H7 (cell line): ENCODE measurements at regions not wholly inside any gene's neighbourhood (a gene's known extent, or its start where the extent isn't known, plus 50 kb on each side); places are given as distances from the start of the nearest gene placed in this dataset.

ENCODE experiments used
- DNase-seq: peaks from one replicate; pipeline ENCODE4 v3.0.0; 2012
- H3K27me3 ChIP-seq: 2 replicates; pipeline ENCODE4 v1.6.0; 2011; ENCODE audit warnings: mild to moderate bottlenecking, low read length; ENCODE audit not compliant: control insufficient read depth, insufficient read depth
- H3K36me3 ChIP-seq: replicated peaks from 2 replicates; pipeline ENCODE4 v1.5.1; 2011; ENCODE audit warnings: low read length; ENCODE audit not compliant: control insufficient read depth, insufficient read depth
- H3K4me3 ChIP-seq: 2 replicates; pipeline ENCODE4 v1.5.1; 2011; ENCODE audit warnings: low read depth, mild to moderate bottlenecking, control low read depth, low read length, moderate library complexity; ENCODE audit not compliant: insufficient read depth

- Histone ChIP-seq H3K27me3 (no peaks in the 10 kb centered on the region), H3K36me3 (no peaks in the 10 kb centered on the region), H3K4me3 (no peak overlapping the region)
- DNase-seq = no peak
These were observed 337.2 kb downstream of the RPS6KC1 start for GRCh38 chr1:213388199-213388598.

- H3K36me3 ChIP-seq = no peaks in the 10 kb centered on the region
- no peak overlapping the region for H3K4me3 ChIP-seq
- no peaks in the 10 kb centered on the region for H3K27me3 ChIP-seq
- DNase-seq = peak; percentile 37
These were observed 338.1 kb downstream of the RPS6KC1 start for GRCh38 chr1:213389061-213389581.

- Histone ChIP-seq H3K4me3 (no peak overlapping the region), H3K36me3 (no peaks in the 10 kb centered on the region), H3K27me3 (no peaks in the 10 kb centered on the region)
- DNase-seq = no peak
These were observed 340.4 kb downstream of the RPS6KC1 start for GRCh38 chr1:213391445-213391844.

- Histone ChIP-seq H3K27me3 (no peaks in the 10 kb centered on the region), H3K36me3 (no peaks in the 10 kb centered on the region), H3K4me3 (no peak overlapping the region)
- no peak for DNase-seq
These were observed 342.8 kb downstream of the RPS6KC1 start for GRCh38 chr1:213393860-213394259.

- H3K36me3 ChIP-seq = no peaks in the 10 kb centered on the region
- H3K4me3 ChIP-seq = no peak overlapping the region
- no peak for DNase-seq
- no peaks in the 10 kb centered on the region for H3K27me3 ChIP-seq
These were observed 343.8 kb downstream of the RPS6KC1 start for GRCh38 chr1:213394837-213395236.

DNA sequence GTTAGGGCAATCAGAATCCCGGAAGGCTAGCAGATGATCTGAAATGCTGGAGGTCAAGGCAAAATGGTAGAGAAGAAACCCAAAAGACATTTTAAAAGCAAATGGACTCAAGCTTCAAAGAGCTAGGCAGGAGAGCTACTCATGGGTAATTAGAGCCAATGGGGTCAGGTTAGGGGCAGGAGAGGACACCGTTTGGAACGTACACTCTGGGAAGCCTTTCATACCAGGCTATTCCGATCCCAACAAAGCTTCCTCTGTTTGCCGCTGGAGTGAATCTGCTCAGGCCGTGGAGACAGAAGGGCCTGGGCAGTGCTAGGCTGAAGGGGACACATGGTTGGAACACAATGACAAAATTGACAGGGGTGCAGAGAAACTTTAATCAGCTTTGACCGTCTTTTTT lies 346.6 kb downstream of the RPS6KC1 start:
- H3K27me3 ChIP-seq = no peaks in the 10 kb centered on the region
- no peak for DNase-seq
- H3K36me3 ChIP-seq = no peaks in the 10 kb centered on the region
- no peak overlapping the region for H3K4me3 ChIP-seq

- H3K27me3 ChIP-seq = no peaks in the 10 kb centered on the region
- no peak overlapping the region for H3K4me3 ChIP-seq
- DNase-seq = no peak
- no peaks in the 10 kb centered on the region for H3K36me3 ChIP-seq
These were observed 348.7 kb downstream of the RPS6KC1 start for GRCh38 chr1:213399695-213400094.

- H3K36me3 ChIP-seq = no peaks in the 10 kb centered on the region
- DNase-seq = no peak
- no peaks in the 10 kb centered on the region for H3K27me3 ChIP-seq
- no peak overlapping the region for H3K4me3 ChIP-seq
These were observed 358.2 kb downstream of the RPS6KC1 start for GRCh38 chr1:213409208-213409631.

DNA sequence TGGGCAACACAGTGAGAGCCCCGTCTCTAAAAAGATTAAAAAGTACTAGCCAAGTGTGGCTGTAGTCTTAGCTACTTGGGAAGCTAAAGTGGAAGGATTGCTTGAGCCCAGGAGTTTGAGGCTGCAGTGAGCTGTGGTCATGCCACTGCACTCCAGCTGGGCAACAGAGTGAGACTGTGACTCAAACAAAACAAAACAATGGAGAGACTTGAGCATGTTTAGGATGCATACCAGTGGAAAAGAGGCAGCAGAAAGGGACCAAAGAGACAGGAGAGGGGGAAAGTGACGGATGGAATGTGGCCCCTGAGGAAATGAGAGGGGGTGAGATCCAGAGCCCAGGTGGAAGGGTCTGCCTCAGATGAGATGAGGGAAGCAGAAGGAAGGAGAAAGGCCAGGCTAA lies 358.9 kb downstream of the RPS6KC1 start:
- Histone ChIP-seq H3K4me3 (no peak overlapping the region), H3K36me3 (no peaks in the 10 kb centered on the region), H3K27me3 (no peaks in the 10 kb centered on the region)
- no peak for DNase-seq

DNA sequence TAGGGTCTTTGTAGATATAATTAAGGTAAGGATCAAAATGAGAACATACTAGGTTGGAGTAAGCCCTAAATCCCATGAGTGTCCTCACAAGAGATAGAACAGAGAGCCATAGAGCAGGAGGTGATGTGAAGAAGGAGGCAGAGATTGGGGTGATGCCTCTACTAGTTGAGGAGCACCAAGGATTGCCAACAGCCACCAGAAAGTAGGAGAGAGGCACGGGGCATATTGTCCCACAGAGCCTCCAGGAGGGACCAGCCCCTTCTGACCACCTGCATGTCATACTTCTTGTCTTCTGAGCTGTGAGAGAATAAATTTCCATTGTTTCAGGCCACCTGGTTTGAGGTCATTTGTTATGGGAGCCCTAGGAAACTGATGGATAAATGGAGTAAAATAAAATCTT lies 363.3 kb downstream of the RPS6KC1 start:
- Histone ChIP-seq H3K36me3 (no peaks in the 10 kb centered on the region), H3K4me3 (no peak overlapping the region), H3K27me3 (no peaks in the 10 kb centered on the region)
- DNase-seq = no peak

DNA sequence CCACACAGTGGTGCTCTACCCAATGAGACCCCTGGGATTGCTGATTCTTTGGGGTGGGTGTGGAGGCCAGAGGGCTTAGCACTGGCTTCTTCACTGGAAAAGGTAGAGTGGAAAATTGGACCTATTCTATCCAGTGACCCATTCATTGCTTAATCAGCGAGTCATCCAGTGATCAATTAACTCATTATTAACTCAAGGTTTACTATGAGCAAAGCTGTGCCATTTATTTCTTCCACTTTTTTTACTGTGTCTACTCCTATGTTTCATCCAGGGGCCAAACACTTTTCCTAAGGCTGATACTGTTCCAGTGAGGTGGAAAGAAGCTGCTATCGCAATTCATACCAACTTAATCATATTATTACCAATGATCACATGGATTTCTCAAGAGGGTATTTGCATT lies 363.9 kb downstream of the RPS6KC1 start:
- Histone ChIP-seq H3K27me3 (no peaks in the 10 kb centered on the region), H3K36me3 (no peaks in the 10 kb centered on the region), H3K4me3 (no peak overlapping the region)
- DNase-seq = no peak

- Histone ChIP-seq H3K27me3 (no peaks in the 10 kb centered on the region), H3K36me3 (no peaks in the 10 kb centered on the region), H3K4me3 (no peak overlapping the region)
- DNase-seq = no peak
These were observed 364.8 kb downstream of the RPS6KC1 start for GRCh38 chr1:213415691-213416380.

DNA sequence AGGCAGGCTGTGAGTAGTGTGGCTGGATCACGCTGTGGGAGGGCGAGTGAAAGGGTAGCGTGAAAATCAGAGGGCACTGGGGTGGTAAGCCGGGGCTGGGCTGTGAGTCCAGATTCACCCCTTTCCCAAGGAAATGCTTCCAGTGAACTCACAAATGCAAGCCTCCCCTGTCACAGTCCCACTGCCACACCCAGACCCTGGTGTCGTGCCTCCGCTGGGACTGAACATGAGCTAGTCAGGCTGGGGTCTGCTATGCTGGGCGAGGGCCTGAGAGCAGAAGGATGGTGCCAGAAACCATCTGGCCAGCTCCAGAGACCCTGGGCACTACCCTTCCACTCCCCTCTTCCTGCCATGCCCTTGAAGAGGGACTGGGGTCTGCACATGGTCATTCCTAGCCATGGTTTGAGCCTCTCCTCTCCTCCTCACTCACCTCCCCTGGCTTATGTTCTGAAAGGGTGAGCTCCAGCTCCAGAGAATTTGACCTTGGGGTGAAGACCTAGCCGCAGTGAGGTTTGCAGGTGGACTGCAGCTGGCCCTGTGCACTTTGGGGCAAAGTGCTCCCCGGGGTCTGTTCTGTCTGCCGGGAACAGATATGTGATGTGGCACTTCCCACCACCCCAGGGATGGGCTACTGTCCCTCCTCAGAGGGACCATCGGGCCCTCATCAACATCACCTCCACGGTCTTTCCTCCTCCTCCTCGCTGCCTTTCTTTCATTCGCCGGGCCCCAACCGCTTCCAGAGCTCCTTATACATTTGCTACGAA lies 365.6 kb downstream of the RPS6KC1 start:
- Histone ChIP-seq H3K4me3 (no peak overlapping the region), H3K36me3 (no peaks in the 10 kb centered on the region), H3K27me3 (no peaks in the 10 kb centered on the region)
- DNase-seq = no peak

DNA sequence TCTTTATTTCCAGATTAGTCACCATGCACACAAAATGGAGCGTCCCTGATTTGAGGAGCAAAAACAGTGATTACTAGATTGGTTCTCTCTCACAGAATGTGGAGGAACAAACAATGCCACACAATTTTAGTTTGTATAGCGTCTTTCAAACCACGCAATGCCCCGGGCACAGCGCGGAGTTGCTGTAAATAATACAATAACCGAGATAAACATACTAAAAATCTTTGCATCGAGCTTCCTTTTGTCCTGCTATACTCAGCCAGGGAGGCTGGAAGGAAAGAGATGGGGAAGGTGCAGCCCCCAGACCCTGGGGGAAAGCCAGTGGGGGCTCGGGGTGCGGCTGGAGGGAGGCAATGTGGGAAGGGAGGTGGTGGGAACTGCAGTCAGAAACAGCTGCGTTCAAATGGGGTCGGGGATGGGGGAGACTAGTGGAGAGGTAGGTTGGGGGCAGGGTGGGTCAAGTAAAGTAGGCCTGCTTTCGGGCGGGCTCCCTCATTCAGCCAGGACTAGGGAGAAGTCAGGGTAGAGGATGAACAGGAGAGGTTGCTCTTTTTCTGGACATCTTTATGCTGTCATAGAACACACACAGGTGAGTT lies 366.3 kb downstream of the RPS6KC1 start:
- no peak for DNase-seq
- no peaks in the 10 kb centered on the region for H3K36me3 ChIP-seq
- no peaks in the 10 kb centered on the region for H3K27me3 ChIP-seq
- H3K4me3 ChIP-seq = no peak overlapping the region

DNA sequence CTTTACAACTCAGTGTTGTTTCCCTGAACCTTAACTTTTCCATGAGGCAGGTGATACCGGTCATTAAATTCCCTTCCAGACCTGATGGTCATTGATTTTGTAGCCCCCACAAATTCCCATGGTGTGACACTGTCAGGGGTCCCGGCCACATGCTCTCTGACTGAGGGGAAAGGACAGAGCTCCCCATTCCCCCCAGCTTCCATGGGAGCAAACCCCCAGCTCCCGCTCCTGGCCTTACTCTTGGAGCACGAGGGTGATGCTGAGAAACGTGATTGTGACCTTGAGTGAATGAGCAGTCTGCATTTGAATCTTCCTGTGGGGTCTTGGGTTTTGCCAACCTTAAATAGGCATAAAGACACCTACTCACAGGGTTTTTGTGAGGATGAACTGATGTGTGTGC lies 366.8 kb downstream of the RPS6KC1 start:
- Histone ChIP-seq H3K27me3 (no peaks in the 10 kb centered on the region), H3K36me3 (no peaks in the 10 kb centered on the region), H3K4me3 (no peak overlapping the region)
- no peak for DNase-seq
